Ovary (tissue), 7 donors: ENCODE measurements at regions not wholly inside any gene's neighbourhood (a gene's known extent, or its start where the extent isn't known, plus 50 kb on each side); places are given as distances from the start of the nearest gene placed in this dataset.

Source experiments
- DNase-seq, 5 donors: peaks; one replicate each; pipeline ENCODE4 v3.0.0-alpha.2; 2019 to 2020
- H3K27ac ChIP-seq, 2 donors: fragments of 200-600 bp; one replicate each; pipeline versions ENCODE4 v1.5.1 to v1.8.0; 2019 to 2022
- H3K27me3 ChIP-seq: fragments of 200-600 bp; one replicate; pipeline ENCODE4 v1.8.0; 2022
- H3K36me3 ChIP-seq: fragments of 200-600 bp; sonication (generic); one replicate; pipeline ENCODE4 v1.5.1; 2019
- H3K4me1 ChIP-seq: one replicate; pipeline ENCODE4 v1.8.1; 2013; ENCODE audit warnings: mild to moderate bottlenecking, moderate library complexity; ENCODE audit not compliant: insufficient read depth
- H3K4me3 ChIP-seq: fragments of 200-600 bp; sonication (generic); one replicate; pipeline ENCODE4 v1.5.1; 2017
- H3K9me3 ChIP-seq, 2 donors: fragments of 200-600 bp in 1 of 2; sonication (generic) in 1 of 2; one replicate each; pipeline versions ENCODE4 v1.5.1 to v1.8.1; 2013 to 2019; ENCODE audit warnings: mild to moderate bottlenecking in 1 of 2, moderate library complexity in 1 of 2
- CTCF ChIP-seq, 3 donors: fragments of 450-650 bp in 2 of 3; fragments of 200-600 bp in 1 of 3; IDR thresholded peaks; one replicate each; pipeline versions ENCODE4 v1.5.1 to v1.8.0; 2016 to 2022; ENCODE audit warnings: antibody characterized with exemption in 3 of 3, mild to moderate bottlenecking in 1 of 3
- EP300 ChIP-seq: sonication (generic); formaldehyde crosslinking; IDR thresholded peaks from one replicate; pipeline ENCODE4 v1.6.1; 2017; ENCODE audit warnings: antibody characterized with exemption
- POLR2A ChIP-seq: fragments of 450-650 bp; IDR thresholded peaks from one replicate; pipeline ENCODE4 v1.6.1; 2017; ENCODE audit warnings: antibody characterized with exemption, mild to moderate bottlenecking, moderate library complexity
- WGBS, 3 donors: extraction: QIAGEN DNeasy Blood & Tissue Kit in 1 of 3; methylation state at CpG; one replicate each; pipeline versions ENCODE4 v1.1.5 to v1.1.7; 2013 to 2017; 5-methylcytosine and 5-hydroxymethylcytosine counted together
- intact Hi-C, 4 donors: fragments of 100-400 bp; cut with DNase I; formaldehyde crosslinking; loops; one replicate each; pipeline versions ENCODE4 v1.11.0 to v1.15.1; 2022 to 2023
- donor health status: DM: no; HTN: no; CAD: no; lungs with moderate emphysema.
- donor health status: DM: no; HTN: no; CAD: no.
- donor health status: Bipolar disorder and iron deficiency.
- donor health status: DM: no; HTN: no; CAD: no.
- donor health status: DM: yes; HTN: yes; CAD: no.

DNA sequence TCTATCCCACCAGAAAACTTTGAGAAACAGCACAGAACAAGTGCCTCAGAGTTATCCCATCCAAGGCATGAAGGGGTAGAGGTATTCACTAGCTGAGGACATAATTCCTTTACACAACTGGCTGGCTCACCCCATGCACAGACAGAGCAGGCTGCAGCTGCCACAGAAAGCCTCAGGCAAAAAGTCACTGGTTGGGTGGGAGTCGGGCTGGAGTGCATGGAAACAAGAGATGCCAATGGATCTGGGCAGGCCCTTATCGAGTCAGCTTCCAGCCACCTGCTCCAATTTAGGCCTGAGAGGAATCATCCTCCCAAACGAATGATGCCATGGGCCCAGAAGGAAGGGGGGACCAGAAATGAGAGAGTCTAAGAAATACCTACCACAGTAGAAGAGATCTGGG, 83.0 kb downstream of the RSL24D1 start:
- Histone ChIP-seq H3K4me3 (no peak overlapping the region), H3K27me3 (no peaks in the 10 kb centered on the region), H3K9me3 (no peaks in the 10 kb centered on the region), H3K4me1 (no peaks in the 10 kb centered on the region), H3K27ac (no peak overlapping the region), H3K36me3 (no peaks in the 10 kb centered on the region)
- no peak for DNase-seq
- intact Hi-C loops = no loop called here
- TF ChIP-seq CTCF (IDR thresholded peaks at IDR 0.05) (no peak), POLR2A (no peak)
- 75 to 86% (median 76%) methylated on average over 3 of the region's 3 CpGs for WGBS, 3 donors

DNA sequence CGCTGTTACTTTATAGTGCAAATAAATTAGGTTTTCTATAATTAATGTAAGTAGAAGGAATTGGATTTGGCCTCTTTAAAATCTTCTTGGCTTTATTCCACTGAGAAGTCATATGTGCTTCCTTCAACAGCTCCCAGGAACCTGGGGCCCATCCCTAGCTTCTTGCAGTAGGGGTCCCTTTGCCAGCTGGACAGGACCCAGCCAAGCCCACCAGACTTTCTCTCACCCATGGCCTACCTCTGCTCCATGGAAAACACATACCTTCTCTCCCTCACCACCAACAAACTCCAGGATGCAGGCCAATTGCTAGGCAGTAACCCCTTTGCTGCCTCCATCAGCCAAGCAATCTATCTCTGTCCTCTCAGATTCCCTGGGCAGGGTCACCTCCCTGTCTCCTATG, 84.0 kb downstream of the RSL24D1 start:
- TF ChIP-seq CTCF (IDR thresholded peaks at IDR 0.05) (no peak), POLR2A (no peak), EP300 (no peak)
- no peak for DNase-seq
- H3K27ac ChIP-seq = no peak overlapping the region
- intact Hi-C loops = no loop called here
- no peaks in the 10 kb centered on the region for H3K4me1 ChIP-seq
- H3K27me3 ChIP-seq = no peaks in the 10 kb centered on the region
- H3K4me3 ChIP-seq = no peak overlapping the region
- no peaks in the 10 kb centered on the region for H3K9me3 ChIP-seq
- no peaks in the 10 kb centered on the region for H3K36me3 ChIP-seq
- WGBS, 3 donors = 14 to 28% (median 26%) methylated on average over 1 of the region's 1 CpG

DNA sequence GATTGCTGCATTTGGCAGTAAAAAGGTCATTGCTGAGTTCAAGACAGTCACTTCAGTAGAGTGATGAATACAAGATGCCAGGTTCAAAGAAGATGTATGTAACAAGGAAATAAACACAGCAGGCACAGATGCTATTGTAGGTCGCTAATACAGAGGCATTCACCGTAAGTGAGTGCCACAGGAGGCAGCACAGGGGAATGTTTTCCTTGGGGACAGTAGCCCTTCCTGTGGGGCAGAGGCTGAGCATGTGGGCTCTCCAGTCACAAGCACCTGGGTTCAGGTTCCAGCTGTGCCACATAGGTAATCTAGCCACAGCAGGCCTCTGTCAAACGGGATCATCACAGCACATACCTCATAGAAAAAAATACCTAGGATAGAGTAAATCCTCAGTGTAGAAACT, 86.3 kb downstream of the RSL24D1 start:
- Histone ChIP-seq H3K9me3 (no peaks in the 10 kb centered on the region), H3K27ac (no peak overlapping the region), H3K4me3 (no peak overlapping the region), H3K36me3 (no peaks in the 10 kb centered on the region), H3K4me1 (no peaks in the 10 kb centered on the region), H3K27me3 (no peaks in the 10 kb centered on the region)
- no peak for TF ChIP-seq POLR2A
- TF ChIP-seq EP300 = no peak
- TF ChIP-seq CTCF (IDR thresholded peaks at IDR 0.05) = no peak
- DNase-seq = no peak
- intact Hi-C loops = no loop called here
- WGBS, 3 donors = 41 to 50% (median 42%) methylated on average over 3 of the region's 3 CpGs

DNA sequence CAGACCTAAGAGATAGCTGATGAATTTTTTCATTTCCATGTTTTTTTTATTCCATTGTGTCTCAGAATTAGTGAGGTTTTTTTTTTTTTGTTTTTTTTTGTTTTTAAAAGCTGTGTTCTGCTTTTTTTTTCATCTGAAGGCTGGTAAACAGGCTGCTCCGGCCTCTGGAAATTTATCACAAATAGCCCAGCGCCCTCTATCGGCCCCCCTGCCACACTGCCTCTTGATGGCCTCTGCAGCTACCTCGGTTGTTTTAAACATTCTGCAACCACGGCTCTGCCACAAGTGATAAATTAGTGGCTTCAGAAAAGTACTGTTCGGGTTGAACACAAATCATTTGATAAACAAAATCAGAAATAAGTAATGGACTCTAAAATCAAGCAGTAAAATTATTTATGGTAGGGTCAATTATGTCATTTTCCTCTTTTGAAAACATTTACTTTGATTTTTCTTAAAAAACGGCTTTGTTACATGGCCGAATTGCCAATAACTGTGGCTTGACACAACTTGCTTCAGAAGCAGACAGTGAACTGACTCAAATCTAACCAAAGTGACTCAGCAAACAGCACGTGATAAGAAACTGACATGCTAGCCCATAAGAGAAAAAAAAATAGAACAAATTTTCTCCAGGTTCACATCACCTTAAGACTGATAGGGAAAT, 87.8 kb downstream of the RSL24D1 start:
- DNase-seq = peak in 4 of 5 donors; percentile 14 to 50 (median 33)
- no peak for TF ChIP-seq EP300
- no peak for TF ChIP-seq POLR2A
- TF ChIP-seq CTCF (IDR thresholded peaks at IDR 0.05) = no peak
- Histone ChIP-seq H3K4me3 (no peak overlapping the region), H3K27me3 (no peaks in the 10 kb centered on the region), H3K27ac (no peak overlapping the region), H3K36me3 (no peaks in the 10 kb centered on the region), H3K9me3 (no peaks in the 10 kb centered on the region), H3K4me1 (no peaks in the 10 kb centered on the region)
- intact Hi-C loops = no loop called here
- 12 to 17% (median 13%) methylated on average over 9 of the region's 9 CpGs for WGBS, 3 donors
